ENCODE measurements at regions not wholly inside any gene's neighbourhood (a gene's known extent, or its start where the extent isn't known, plus 50 kb on each side); places are given as distances from the start of the nearest gene placed in this dataset.

DNA sequence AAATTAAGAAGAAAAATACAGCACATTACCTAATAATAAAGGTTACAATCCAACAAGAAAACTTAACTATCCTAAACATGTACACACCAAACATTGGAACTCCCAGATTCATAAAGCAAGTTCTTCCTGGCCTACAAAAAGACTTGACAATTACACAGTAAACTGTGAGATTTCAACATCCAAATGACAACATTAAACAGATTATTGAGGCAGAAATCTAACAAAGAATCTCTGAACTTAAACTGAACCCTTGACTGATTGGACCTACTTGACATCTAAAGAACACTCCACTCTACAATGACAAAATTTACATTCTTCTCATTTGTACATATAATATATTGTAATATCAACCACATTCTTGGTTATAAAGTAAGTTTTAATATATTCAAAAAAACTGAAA is 1341.3 kb downstream of the LRFN5 start:
- no peak for DNase-seq (ENCODE audit: low spot score)

DNA sequence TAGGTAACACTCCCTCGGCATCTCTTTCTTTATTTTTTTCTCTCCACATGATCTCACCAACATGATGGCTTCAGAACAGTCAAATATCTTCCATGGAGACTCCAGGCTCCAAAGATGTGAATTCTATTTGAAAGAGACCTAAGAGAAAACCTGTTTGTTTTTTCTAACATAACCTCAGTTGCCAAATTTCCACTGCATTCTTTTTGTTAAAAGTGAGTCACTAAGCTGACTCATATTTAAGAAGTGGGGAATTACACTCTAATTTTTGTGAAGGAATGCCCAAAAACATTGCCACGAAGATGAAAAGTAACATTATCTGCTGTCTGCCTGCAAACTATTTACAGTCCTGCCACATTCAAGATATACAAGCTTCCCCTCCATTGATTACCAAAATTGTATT is 1337.6 kb downstream of the LRFN5 start:
- peak; percentile 17 for DNase-seq (ENCODE audit: low spot score)

DNA sequence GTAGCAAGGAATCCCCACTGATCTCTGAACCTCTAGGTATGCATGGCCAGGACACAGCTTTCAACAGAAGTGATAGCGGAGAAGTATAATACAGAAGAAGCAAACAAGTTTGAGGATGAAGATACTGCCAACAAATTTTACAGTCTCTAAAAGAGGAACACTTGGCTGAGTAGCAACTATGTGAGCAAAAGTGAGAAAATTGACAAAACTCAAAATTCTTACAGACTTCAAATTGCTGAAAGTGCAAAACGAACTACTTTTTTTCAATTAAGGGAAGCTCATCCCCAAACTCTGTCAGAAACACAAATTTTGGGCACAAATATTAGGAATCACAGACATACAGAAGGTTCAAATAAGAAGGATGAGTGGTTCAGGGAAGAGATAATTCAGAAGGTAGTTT is 1324.6 kb downstream of the LRFN5 start:
- no peak for DNase-seq (ENCODE audit: low spot score)

DNA sequence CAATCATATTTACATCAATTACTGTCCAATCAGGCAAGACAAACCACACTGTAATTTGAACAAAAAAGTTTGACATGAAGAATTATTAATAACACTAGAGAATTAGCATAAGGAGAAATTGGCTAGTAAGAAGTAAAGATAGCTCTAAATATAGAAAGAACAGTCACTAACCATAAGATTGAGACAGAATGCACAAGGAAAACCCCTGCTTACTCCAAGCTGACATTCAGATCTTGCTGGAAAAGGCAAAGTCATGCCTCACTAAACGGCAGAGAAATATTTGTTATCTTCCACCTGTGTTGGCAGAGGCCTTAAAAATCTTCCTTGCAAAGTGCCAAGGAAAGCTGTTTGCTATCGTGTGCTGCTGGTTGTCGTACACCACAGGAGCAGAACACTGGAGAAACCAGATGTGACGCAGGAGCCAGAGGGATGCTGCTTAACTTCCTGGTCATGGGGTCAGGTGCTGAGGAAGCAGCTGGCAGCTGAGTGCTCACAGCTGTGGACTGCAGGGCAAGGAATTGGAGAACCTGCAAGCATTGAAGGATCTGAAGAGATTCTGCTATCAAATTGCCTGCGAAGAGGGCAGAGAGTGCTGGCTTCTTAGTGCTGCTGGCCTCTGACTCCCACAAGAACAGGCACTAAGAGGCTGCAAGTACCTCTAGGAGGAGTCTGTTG is 1323.3 kb downstream of the LRFN5 start:
- DNase-seq (ENCODE audit: low spot score): no peak

DNA sequence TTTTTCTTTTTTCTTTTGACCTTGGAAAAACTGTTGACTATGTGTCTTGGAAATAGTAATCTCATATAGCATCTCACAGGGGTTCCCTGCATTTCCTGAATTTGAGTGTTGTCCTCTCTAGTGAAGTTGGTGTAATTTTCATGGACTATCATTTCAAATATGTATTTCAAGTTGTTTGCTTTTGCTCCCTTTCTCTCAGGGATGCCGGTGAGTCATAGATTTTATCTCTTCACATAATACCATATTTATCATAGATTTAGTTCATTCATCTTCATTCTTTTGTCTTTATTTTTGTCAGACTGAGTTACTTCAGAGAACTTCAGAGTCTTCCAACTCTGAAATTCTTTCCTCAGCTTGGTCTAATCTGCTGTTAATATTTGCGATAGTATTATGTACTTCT is 1320.6 kb downstream of the LRFN5 start:
- DNase-seq (ENCODE audit: low spot score): no peak

DNA sequence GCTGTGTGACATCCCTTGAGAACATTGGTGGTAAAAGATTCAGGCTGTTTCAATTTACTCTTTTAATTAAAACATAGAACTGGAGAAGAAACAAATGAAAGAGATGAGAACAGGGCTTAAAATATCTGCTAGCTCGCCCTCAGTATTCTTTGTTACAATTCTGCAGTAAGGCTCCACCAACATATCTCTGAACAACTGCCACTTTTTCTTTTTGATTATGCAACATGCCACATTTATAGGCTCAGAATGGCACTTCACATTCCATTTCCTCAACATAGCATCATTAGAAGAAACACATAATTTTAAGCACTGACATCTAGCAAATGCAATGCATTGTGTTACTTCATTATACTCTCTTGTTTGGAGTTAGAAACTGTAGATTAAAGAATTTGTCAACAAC is 1315.2 kb downstream of the LRFN5 start:
- DNase-seq (ENCODE audit: low spot score): no peak

DNA sequence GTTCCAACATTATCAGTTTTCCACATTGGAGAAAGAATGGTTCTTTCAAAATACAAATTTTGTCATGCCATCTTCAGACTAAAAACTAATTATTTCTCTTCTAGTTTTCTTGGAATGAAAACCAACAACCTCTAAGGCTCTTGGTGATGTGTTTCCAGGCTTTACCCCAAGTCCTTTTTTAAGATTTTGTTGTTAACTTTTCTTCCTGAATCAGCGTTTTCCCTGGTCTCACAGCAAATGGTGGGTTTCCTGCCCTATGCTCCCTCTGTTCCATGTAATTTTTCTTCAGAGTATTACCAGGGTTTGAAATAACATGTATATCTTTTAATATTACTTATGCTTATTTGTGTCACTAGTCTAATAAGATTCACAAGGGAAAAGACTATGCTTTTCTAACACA is 1311.9 kb downstream of the LRFN5 start:
- DNase-seq (ENCODE audit: low spot score): no peak

DNA sequence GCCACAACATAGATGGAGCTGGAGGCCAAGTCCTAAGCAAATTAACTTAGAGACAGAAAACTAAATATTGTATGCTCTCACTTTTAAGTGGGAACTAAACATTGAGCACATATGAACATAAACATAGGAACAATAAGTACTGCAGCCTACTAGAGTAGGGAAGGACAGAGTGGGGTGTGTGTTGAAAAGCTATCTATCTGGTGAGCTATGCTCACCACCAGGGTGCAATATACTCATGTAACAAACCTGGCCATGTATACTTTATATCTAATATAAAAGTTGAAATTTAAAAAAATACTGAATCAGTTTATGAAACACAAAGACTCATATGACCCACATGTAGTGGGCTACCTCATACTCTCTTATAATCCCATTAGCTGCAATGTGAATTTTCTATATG is 1305.0 kb downstream of the LRFN5 start:
- no peak for DNase-seq (ENCODE audit: low spot score)

DNA sequence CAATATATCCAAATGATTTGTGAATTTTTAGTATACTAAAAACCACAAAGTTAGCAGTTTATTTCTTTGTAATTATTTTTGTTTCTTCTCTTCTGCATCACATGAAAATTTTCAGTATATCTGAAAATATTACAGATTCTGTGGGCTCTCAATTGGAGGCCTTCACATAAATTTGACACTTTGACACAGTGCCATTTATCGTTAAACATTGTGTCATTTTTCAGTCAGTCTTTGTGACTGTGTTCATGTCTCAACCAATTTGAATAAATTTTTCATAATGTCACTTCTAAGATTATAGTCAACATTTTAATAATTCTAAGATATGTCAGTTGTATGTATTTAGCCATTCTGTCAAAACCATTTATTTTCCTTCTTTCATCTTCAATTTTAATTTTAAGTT is 1303.0 kb downstream of the LRFN5 start:
- no peak for DNase-seq (ENCODE audit: low spot score)

DNA sequence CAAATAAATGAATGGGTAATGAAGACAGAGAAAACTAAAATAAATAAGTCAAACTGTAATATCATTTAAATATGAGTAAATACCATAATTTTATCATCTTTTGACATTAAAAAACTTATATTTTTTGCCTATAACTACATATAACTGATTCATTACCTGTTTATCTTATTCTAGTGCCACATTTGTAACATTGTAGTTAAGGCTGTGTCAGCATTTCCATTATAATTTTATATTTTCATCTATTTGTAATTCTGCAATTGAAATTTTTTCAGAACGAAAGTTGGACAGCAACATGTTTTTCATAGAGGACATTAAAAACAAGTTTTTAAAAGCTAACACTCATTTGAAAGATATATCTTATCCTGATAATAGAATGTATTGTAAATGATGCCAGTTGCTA is 1286.5 kb downstream of the LRFN5 start:
- no peak for DNase-seq (ENCODE audit: low spot score)

DNA sequence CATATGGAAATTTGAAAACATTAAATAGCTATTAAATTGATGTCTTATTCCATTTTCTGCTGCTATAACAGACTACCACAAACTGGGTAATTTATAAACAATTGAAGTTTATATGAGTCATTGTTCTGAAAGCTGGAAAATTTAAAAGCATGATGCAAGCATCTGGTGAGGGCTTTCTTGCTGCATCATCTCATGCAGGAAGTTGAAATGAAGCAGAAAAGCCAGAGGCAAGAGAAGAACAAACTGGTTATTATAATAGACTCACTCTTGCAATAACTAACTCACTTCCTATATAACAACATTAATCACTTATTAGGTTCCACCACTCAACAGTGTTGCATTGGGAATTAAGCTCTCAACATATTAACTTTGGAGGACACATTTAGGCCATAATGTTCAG is 1277.4 kb downstream of the LRFN5 start:
- peak; percentile 56 for DNase-seq (ENCODE audit: low spot score)

DNA sequence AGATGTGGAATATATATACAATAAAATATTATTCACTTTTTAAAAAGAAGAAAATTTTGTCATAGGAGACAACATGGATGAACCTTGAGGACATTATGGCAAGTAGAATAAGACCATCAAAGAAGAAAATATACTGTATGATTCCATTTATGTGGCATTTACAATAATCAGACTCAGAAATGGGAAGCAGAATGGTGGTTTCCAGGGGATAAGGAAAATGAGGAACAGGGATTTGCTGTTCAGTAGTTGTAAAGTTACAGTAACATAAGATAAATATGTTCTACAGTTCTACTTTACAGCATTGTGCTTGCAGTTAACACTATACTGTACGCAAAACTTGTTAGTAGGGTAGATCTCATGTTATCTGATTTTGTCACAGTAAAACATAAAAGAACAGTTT is 1271.0 kb downstream of the LRFN5 start:
- DNase-seq (ENCODE audit: low spot score): no peak

DNA sequence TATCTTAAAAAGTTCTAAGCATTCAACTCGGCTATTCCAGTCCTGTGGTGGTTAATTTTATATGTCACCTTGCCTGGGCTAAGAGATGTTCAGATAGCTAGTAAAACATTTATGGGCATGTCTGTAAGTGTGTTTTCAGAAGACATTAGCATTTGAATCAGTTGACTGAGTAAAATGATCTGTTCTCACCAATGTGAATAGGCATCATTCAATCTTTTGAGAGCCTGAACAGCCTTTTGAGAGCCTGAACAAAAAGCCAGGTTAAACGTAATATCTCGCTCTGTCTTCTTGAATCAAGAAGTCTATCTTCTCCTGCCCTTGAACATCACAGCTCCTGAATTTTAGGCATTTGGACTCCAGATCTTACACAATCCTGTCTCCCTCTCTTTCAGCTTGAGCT is 1266.1 kb downstream of the LRFN5 start:
- DNase-seq (ENCODE audit: low spot score): no peak

DNA sequence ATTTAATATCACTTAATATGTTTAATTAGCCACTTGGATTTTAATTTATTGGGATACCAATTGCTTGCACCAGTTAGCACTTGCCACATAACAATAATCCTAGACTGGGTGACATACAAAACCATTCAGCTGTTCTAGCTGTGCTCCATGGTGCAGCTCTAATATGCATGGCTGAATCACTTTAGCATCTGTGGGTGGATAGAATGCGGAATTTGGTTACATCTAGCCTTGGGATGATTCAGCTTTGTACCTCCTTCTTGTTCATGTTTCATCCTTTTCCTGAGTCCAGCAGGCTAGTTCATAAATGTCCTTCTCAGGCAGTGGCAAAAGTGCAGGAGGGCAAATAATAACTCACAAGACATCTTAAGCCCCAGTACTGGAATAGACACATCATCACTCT is 1263.0 kb downstream of the LRFN5 start:
- DNase-seq (ENCODE audit: low spot score): no peak

DNA sequence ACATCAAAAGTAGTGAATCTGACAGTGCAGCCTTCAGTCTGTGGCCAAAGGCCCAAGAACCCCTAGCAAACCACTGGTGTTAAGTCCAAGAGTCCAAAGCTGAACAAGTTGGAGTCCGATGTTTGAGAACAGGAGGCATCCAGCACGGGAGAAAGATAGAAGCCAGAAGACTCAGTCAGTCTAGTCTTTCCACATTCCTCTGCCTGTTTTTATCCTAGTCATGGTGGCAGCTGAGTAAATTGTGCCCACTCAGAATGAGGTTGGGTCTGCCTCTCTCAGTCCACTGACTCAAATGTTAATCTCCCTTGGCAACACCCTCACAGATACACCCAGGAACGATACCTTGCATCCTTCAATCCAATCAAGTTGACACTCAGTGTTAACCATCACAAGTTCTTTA is 1255.4 kb downstream of the LRFN5 start:
- no peak for DNase-seq (ENCODE audit: low spot score)

DNA sequence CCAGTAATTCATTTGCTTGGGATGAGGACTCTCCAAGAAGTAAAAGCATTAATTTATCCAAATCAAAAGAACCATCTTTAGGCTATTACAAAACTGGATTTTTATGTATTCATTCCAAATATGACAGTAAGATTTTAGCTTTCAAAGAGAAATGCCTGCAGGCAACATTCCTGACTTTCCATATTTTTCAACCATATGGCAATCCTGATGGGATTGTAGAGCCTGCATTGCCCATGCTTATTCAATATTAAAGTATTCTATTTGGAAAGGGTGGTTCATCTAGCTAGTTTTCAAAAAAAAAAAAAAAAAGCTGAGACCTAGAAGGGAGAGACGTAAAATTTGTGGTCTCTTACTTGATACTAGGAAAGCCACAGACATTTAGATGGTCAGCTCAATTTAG is 1253.7 kb downstream of the LRFN5 start:
- DNase-seq (ENCODE audit: low spot score): no peak

DNA sequence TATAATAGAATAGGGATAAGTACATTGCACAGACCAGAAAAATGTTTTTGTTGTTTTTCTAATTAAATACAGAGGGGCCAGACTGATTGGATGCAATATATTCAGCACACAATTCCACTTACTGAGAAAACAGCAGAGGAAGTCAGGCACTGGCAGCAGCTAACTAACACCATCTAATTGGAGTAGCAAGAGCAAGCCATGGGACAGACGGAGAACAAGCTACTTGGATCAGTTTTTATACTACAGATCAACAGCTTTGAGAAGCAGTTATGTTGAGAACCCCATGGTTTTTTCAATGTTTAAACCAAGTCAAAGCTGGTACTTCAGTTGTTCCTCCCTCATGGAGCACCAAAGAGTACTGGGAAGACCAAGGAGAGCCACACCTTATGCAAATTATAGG is 1249.4 kb downstream of the LRFN5 start:
- no peak for DNase-seq (ENCODE audit: low spot score)

DNA sequence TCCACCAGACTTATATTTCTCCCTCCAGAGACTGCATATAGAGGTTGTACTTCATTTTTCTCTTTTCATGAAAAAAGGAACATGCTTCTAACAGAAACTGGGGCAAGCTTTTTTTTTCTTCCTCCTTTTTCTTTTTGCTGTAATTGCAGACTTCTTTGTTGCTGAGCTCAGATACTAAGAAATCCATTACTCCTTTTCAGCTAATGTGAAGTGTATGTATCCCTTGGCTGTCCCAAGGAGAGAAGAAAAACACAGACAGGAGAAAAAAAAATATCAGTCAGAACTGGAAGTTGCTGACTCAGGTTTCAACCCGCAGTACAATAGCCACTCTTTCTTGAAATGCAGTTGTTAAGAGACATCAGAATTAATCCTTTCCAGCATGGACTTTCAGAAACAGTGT is 1248.4 kb downstream of the LRFN5 start:
- no peak for DNase-seq (ENCODE audit: low spot score)

DNA sequence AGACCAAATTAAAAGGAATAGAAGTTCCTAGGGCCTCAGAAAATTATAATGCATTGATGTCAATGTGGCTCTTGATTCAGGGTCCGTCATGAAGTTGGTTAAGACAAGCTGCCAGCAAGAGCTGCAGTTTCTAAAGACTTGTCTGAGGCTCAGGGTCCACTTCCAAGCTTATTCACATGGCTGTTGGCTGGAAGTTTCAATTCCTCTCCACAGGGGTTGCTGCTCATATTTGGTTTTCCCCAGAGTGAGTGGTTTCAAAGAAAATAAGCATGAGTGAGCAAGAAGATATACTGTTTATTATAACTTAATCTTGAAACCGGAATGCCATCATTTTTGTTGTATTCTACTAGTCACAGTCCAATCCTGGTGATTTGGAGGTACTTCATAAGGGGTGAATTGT is 1247.4 kb downstream of the LRFN5 start:
- DNase-seq (ENCODE audit: low spot score): no peak

DNA sequence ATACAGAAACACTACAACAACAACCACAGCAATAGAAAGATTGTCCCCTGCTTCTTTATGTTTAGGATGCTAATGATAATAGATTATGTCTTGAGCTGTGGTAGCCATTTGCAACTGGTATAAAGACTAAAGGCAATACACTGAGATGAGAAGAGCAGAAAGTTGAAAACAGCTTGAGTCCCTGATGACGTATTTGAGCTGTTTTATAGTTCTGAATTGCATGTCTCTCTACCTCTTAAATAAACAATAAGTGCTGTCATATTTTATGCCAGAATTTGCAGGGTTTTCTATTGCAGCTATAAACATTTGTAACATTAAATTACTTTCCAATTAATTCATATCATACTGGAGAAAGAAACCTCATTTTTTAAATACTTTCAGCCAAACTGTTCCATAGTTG is 1242.0 kb downstream of the LRFN5 start:
- DNase-seq (ENCODE audit: low spot score): no peak

DNA sequence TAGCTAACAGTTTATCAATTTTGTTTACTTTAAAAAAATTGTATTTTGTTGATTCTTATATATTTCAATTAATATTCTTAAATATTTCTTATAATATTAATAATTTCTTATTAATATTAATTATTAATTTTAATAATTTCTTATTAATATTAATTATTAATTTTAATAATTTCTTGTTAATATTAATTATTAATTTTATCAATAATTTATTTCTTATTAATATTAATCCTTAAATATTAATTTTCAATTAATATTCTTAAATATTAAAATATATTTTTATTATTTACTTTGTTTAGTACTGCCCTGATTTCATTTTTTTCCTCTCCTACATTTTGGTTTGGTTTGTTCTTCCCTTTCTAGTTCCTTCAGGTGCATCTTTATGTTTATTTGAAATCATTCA is 1208.1 kb downstream of the LRFN5 start:
- no peak for DNase-seq (ENCODE audit: low spot score)

DNA sequence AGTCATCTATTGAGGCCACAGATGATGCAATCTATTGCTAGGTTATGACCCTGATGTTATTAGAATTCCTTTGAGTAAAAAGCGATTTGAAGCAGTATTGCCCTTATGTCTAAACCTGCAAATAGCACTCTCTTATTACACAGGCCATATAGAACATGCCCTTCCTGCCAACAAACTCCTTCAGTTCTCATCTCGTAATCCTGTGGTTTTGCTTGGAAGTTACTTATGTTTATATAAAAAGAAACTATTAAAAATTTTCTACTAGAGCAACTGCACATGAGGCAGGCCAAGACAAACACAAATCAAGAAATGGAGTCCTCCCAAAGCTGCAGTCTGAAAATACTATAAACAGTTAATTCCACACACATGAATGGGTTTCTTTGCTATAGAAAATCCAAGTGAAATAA is 1200.2 kb downstream of the LRFN5 start:
- peak; percentile 15 for DNase-seq (ENCODE audit: low spot score)

DNA sequence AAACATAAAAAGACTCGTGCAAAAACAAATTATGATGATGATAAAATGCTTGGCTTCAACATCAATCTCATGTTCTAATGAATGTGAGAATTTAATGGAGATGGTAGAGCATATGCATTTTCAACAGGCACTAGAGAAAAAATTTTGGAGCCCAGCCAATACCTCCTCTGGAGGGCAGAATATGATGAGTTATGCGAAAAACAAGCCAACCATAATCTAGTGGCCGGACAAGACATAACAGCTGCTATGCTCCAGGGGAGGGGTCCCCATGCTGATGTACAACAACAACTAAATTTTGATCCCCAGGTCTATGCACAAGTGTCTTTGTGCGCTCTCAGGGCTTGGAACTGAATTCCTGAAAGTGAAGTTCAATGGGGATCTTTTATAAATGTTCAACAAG is 1197.5 kb downstream of the LRFN5 start:
- DNase-seq (ENCODE audit: low spot score): no peak

DNA sequence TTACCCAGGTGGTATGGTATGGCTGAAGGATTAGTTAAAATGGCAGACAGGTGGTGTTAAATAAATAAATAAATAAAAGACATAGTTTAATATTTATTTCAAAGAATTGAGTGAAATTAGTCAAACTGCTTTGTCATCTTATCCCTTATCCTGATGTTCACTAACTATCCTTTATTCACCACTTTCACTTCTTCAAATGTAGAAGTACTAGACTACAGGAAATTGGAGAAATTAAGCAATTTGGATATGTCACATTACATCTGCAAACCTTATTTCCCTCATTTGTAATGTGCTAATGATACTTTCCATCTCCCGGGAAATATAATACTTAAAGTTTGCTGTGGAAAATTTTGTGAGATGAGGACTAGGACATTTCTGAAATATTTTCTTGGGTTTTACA is 1195.7 kb downstream of the LRFN5 start:
- DNase-seq (ENCODE audit: low spot score): no peak

DNA sequence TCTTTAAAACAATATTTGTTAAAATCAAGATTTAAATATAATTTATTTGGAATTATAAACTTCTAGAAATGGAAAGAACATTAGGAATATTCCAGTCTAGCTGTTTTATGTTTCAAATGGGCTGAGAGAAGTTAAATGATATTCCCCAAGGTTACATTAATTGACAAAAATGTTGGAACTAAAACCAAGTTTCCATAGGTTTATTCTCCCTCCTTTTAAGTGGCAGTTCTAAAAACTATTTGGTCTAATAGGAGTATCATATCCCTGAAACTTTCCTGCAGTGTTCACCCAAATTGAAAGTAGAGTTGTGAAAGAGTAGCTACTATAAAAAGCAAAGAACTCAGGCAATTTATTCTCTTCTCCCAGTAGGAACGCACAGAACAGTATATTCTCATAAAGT is 1185.5 kb downstream of the LRFN5 start:
- DNase-seq (ENCODE audit: low spot score): no peak
